Middle frontal gyrus (tissue), 1 donor: ENCODE measurements at regions not wholly inside any gene's neighbourhood (a gene's known extent, or its start where the extent isn't known, plus 50 kb on each side); places are given as distances from the start of the nearest gene placed in this dataset.
"Not testable (repeated sequence)": the region's sequence is repeated elsewhere in the genome, so short reads cannot be mapped to it uniquely, and the experiment has no call there.

Experiments
- DNase-seq: peaks from one replicate; pipeline ENCODE4 v3.0.0-alpha.2; 2015; ENCODE audit warnings: low spot score; ENCODE audit errors: extremely low spot score

DNA sequence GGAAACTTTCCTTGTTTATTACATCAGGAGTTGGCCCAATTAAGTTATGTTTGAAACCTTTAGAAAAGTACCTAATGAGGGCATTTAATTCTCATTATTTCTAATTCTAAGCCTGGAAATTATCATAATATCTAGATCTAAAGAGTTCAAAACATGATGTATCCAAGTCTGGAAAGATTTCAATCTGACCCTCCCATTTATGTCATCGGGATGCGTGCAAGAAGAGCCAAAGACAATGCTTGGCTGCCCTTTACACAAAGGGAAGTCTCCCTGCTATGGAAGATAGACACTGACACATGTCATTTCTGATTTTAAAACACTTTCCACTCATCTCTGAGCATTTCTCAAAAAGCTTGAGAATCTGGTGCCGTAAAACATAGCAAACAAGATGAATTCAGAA lies 222.4 kb downstream of the ANTXR2 start:
- DNase-seq: no peak

DNA sequence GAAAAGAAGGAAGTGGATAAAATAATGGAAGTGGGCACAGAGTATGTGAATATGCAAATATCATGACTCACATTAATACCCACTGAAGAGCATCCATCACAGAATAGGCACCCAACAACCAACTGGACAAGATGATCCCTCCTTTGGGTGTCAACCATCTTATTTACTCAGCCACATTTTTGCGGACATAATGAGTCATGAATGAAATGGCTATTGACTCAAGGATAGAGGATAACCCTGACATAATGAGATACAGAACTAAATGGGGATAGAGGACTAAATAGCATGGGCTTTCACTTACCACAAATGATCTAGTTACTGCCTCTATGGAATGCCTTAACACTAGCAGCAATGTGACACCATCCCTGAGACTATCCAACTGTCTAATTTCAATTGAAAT lies 224.7 kb downstream of the ANTXR2 start:
- DNase-seq: no peak

GRCh38 chr4:79847411-79847810 lies 225.6 kb downstream of the ANTXR2 start:
- no peak for DNase-seq

DNA sequence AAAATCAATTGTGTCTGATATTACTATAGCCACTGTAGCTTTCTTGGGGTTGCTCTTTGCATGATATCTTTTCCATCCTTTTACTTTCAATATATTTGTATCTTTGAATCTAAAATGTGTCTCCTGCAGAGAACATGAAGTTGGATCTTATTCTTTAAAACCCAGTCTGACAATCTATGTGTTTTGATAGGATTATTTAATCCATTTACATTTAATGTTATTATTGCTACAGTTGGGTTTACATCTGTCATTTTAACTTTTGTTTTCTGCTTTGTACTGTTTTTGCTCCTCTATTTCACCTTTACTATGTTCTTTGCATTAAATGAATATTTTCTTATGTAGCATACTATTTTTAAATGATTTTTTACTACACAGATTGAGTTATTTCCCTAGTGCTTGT lies 230.9 kb downstream of the ANTXR2 start:
- no peak for DNase-seq

DNA sequence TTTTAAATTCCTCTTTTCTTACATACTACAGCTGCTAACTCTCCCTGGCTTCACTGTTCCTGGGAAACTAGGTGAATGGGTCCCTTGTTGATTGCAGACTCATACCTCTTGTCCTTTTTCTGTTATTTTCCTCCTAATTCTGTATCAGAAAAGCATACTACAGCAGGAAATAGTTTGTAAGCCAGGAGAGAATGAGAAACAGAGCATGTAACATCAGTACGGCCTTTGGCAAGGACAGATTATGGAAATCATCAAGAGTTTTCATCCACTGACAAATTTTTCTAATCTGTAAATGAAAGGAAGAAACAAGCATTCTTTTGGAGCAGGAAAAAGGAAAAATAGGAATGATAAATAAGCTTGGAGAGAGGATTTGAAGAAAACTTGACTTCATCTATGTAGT lies 239.2 kb downstream of the ANTXR2 start:
- no peak for DNase-seq

DNA sequence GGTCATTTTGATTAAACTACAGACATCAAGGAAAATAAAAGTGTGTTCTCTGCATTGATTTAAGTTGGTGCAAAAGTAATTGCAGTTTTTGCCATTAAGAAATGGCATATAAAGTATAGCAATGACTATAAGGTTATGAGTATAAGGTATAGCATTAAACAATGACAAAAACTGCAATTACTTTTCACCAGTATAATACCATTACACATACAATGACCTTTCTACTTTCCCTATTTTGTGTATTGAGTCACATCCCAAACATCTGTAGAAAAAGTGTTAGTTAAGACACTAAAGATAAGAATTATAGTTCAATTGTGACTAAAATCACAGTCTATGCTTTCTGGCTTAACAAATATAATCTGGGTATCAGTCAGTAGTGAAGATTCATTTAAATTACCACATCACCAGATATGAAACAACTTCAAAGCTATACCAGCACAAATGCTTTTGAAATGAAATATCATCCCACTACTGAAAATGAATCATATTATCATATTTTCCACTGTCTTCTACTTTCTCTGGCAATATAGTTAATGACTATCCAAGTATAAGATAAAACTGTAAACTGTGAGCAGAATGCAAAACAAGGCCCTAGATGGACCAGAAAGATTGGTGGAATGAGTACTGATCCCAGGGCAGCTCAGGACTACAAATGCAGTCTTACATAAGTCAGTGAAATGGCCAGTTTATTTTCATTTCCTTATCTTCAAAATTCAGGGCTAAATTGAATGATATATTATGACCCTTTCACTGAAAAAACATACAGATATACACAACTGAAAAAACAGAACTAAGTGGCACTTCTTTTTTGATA lies 241.1 kb downstream of the ANTXR2 start:
- no peak for DNase-seq

- no peak for DNase-seq
Observed at GRCh38 chr4:79831119-79831528, 241.9 kb downstream of the ANTXR2 start.

- no peak for DNase-seq
Observed at GRCh38 chr4:79827283-79827682, 245.7 kb downstream of the ANTXR2 start.

DNA sequence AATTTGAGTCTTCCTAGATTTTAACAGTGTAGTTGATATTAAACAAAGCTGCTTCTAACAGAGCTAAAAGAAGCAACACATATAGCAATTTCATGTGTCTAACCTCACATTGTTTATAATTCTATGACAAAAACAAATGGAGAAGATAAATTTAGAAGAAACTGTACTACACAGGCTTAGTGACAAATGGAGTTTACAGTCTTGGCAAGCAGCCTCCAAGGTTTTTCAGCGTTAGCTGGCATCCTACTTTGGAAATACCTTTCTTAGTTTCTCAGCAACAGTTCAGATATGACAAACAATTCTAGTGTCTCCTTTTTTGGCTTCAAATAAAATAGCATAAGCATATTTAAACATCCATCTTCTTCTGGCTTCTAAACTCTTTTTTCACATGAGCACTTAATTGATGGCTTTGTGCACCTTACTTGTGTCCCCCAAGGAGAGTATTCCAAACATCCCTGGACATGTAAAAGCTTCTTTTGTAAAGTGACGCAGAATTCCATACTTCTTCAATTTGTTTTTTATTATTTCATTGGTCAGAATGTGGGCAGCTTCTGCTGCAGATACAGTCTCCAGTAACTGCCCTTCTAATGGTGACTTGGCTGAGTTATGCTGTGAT lies 249.8 kb downstream of the ANTXR2 start:
- DNase-seq: no peak

DNA sequence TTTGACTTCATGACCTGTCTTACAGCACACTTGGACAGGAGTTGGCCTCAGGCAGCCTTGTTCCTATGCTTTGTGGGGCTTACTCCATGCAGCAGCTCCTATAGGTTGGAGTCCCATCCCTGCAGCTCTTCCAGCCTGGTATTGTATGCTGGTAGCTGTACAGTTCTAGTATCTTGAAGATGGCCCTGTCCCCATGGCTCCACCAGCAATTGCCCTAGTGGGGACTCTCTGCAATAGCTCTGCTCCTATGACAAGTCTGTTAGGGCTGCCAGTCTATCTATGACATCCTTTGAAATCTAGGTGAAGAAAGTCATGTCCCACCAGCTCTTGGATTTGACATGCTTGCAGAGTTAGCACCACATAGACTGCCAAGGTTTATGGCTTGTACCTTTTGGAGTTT lies 252.6 kb downstream of the ANTXR2 start:
- DNase-seq: no peak

GRCh38 chr4:79807933-79808332 lies 265.1 kb downstream of the ANTXR2 start:
- not testable (repeated sequence) for DNase-seq

DNA sequence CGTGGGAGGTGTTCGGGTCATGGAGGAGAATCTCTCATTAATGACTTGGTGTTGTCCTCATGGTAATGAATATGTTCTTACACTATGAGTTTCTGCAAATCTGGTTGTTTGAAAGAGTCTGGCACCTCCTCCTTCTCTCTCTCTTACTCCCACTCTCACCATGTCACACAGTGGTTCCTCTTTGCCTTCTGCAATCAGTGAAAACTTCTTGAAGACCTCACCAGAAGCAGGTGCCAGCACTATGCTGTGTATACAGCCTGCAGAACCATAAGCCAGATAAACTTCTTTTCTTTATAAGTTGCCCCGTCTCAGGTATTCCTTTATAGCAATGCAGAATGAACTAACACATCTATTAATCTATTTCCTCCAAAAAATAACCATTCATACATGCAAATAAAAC lies 275.0 kb downstream of the ANTXR2 start:
- no peak for DNase-seq

DNA sequence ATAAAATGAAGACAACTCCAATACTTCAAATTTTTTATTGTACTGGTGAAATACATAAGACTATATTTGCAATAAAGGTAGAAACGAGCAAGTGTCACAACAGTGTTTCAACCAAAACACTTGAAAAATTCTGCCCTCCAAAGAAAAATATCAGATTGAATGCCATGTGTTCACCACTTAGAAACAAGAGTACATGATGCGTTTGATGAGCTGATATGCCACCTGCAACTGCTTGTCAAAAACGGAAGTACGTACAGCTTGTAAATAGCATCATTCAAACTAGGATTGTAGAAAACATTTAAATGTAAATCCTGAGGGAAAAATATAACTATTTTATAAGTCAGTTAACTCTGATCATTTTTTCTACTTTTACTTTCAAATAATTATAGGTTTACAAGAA lies 276.1 kb downstream of the ANTXR2 start:
- no peak for DNase-seq

GRCh38 chr4:79788884-79789283 lies 284.1 kb downstream of the ANTXR2 start:
- DNase-seq: no peak

DNA sequence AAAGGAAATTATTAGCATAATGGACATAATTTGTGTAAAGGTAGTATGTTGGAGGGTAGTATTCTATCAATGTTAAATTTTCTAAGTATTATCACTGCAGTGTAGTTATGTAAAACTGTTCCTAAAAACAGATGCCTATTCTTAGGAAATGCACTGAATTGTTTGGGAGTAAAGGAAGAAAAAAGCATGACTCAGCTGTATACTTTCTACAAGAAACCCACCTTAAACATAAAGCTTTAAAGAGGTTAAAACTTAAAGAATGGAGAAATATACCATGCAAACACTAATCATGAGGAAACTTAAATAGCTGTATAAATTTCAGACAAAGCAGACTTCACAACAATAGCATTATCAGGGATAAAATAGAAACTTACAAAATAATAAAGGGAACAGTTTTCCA lies 292.9 kb downstream of the ANTXR2 start:
- DNase-seq: no peak

GRCh38 chr4:79772510-79772909 lies 300.5 kb downstream of the ANTXR2 start:
- DNase-seq: no peak

GRCh38 chr4:79764120-79764519 lies 308.9 kb downstream of the ANTXR2 start:
- DNase-seq: no peak

- DNase-seq: no peak
Observed at GRCh38 chr4:79763486-79764075, 309.4 kb downstream of the ANTXR2 start.

GRCh38 chr4:79759793-79760192 lies 313.2 kb downstream of the ANTXR2 start:
- no peak for DNase-seq

- no peak for DNase-seq
Observed at GRCh38 chr4:79757600-79757999, 315.4 kb downstream of the ANTXR2 start.

GRCh38 chr4:79756140-79756895 lies 316.7 kb downstream of the ANTXR2 start:
- DNase-seq: no peak

DNA sequence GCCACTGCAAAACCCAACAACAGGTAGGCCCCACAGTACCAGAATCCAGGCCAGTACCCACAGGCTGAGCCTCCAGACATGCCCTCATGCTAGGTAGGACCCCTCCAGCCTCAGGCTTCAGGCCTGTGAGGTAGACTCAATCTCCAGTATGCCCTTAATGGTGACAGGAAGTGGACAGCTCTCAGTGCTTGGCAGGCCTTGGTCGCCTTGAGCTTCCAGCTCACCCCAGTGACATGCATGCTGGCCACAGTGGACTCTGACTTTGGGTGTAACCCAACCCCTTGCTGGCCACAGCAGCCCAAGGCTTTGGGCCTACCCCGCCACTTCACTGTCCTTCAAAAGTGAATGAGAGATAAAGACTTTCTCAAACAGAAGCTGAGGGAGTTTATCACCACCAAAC lies 324.2 kb downstream of the ANTXR2 start:
- DNase-seq: no peak
